ENCODE measurements at regions not wholly inside any gene's neighbourhood (a gene's known extent, or its start where the extent isn't known, plus 50 kb on each side); places are given as distances from the start of the nearest gene placed in this dataset.

GRCh38 chr13:53747825-53748224 is 719.2 kb downstream of the OLFM4 start:
- TF ChIP-seq CTCF (IDR thresholded peaks at IDR 0.05) (no peak), EZH2 (IDR thresholded peaks at IDR 0.05) (no peak), EZH2phosphoT487 (IDR thresholded peaks at IDR 0.05) (no peak)
